ENCODE measurements at regions not wholly inside any gene's neighbourhood (a gene's known extent, or its start where the extent isn't known, plus 50 kb on each side); places are given as distances from the start of the nearest gene placed in this dataset.

DNA sequence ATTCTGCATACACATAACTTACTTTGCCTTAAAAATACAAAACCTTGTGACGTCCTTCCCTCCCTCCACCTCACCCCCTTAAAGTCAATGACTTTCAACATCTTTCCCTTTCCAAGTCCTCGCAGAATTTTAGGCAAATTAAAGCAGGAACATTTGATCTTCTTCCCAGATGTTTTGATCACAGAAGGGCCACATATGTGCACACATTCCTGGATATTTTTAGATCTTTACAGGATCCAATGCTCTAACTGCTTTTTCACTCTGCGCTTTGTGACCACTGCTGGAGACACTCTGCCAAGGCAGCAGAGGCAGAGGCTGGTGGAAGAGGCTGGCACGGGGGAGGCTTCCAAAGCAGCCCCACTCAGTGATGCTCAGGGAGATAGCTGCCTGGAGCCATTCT, 130.7 kb downstream of the SEC61B start:
- TF ChIP-seq, protein P1, sequence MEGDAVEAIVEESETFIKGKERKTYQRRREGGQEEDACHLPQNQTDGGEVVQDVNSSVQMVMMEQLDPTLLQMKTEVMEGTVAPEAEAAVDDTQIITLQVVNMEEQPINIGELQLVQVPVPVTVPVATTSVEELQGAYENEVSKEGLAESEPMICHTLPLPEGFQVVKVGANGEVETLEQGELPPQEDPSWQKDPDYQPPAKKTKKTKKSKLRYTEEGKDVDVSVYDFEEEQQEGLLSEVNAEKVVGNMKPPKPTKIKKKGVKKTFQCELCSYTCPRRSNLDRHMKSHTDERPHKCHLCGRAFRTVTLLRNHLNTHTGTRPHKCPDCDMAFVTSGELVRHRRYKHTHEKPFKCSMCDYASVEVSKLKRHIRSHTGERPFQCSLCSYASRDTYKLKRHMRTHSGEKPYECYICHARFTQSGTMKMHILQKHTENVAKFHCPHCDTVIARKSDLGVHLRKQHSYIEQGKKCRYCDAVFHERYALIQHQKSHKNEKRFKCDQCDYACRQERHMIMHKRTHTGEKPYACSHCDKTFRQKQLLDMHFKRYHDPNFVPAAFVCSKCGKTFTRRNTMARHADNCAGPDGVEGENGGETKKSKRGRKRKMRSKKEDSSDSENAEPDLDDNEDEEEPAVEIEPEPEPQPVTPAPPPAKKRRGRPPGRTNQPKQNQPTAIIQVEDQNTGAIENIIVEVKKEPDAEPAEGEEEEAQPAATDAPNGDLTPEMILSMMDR (IDR thresholded peaks at IDR 0.05): no peak
- TF ChIP-seq POLR2A (IDR thresholded peaks at IDR 0.05): no peak
